ENCODE measurements at regions not wholly inside any gene's neighbourhood (a gene's known extent, or its start where the extent isn't known, plus 50 kb on each side); places are given as distances from the start of the nearest gene placed in this dataset.

GRCh38 chr13:33694546-33694945 lies 123.4 kb upstream of the RFC3 start:
- in situ Hi-C loops (cut with HindIII; ENCODE audit: low sequenced_read_pairs) = no loop called here
- DNase-seq (ENCODE audit: low read depth) = no peak
- TF ChIP-seq CTCF (IDR thresholded peaks at IDR 0.05; ENCODE audit: low read depth, low read length, missing control alignments) = no peak
- H3K4me3 ChIP-seq (ENCODE audit: low read depth, low read length) = no peak overlapping the region

- in situ Hi-C loops (cut with HindIII; ENCODE audit: low sequenced_read_pairs) = no loop called here
- no peak for DNase-seq (ENCODE audit: low read depth)
- H3K4me3 ChIP-seq (ENCODE audit: low read depth, low read length) = no peak overlapping the region
- no peak for TF ChIP-seq CTCF (IDR thresholded peaks at IDR 0.05; ENCODE audit: low read depth, low read length, missing control alignments)
These were observed 121.4 kb upstream of the RFC3 start for GRCh38 chr13:33696530-33696929.

DNA sequence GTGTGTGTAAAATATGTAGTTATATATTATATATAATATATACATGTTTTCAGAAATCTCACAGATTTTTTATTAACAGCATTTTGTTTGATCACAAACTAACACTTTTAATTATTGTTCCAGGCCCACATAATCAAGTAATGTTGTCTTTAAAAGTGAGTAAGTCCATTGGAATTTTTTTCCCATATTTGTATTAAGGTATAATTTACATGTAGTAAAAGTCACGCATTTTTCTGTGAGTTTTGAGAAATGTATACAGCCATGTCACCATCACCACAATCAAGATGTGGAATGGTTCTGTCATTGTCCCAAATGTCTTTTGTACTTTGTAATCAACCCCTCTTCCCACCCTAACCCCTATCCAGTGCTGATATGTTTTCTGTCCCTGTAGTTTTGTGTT lies 120.0 kb upstream of the RFC3 start:
- TF ChIP-seq CTCF (IDR thresholded peaks at IDR 0.05; ENCODE audit: low read depth, low read length, missing control alignments) = no peak
- no peak for DNase-seq (ENCODE audit: low read depth)
- in situ Hi-C loops (cut with HindIII; ENCODE audit: low sequenced_read_pairs) = no loop called here
- no peak overlapping the region for H3K4me3 ChIP-seq (ENCODE audit: low read depth, low read length)

- no peak for TF ChIP-seq CTCF (IDR thresholded peaks at IDR 0.05; ENCODE audit: low read depth, low read length, missing control alignments)
- in situ Hi-C loops (cut with HindIII; ENCODE audit: low sequenced_read_pairs) = no loop called here
- no peak overlapping the region for H3K4me3 ChIP-seq (ENCODE audit: low read depth, low read length)
- no peak for DNase-seq (ENCODE audit: low read depth)
These were observed 110.5 kb upstream of the RFC3 start for GRCh38 chr13:33707449-33707848.

GRCh38 chr13:33710924-33711323 lies 107.0 kb upstream of the RFC3 start:
- no peak overlapping the region for H3K4me3 ChIP-seq (ENCODE audit: low read depth, low read length)
- no peak for TF ChIP-seq CTCF (IDR thresholded peaks at IDR 0.05; ENCODE audit: low read depth, low read length, missing control alignments)
- DNase-seq (ENCODE audit: low read depth) = no peak
- in situ Hi-C loops (cut with HindIII; ENCODE audit: low sequenced_read_pairs) = no loop called here

GRCh38 chr13:33711436-33711835 lies 106.5 kb upstream of the RFC3 start:
- in situ Hi-C loops (cut with HindIII; ENCODE audit: low sequenced_read_pairs) = no loop called here
- TF ChIP-seq CTCF (IDR thresholded peaks at IDR 0.05; ENCODE audit: low read depth, low read length, missing control alignments) = no peak

GRCh38 chr13:33717775-33718174 lies 100.2 kb upstream of the RFC3 start:
- in situ Hi-C loops (cut with HindIII; ENCODE audit: low sequenced_read_pairs) = no loop called here
- no peak for TF ChIP-seq CTCF (IDR thresholded peaks at IDR 0.05; ENCODE audit: low read depth, low read length, missing control alignments)
- no peak for DNase-seq (ENCODE audit: low read depth)
- no peak overlapping the region for H3K4me3 ChIP-seq (ENCODE audit: low read depth, low read length)

More at GRCh38 chr13:33711436-33711835, 106.5 kb upstream of the RFC3 start:
- DNase-seq (ENCODE audit: low read depth) = no peak
- no peak overlapping the region for H3K4me3 ChIP-seq (ENCODE audit: low read depth, low read length)

Data from astrocyte of the cerebellum (primary cell).